Large intestine (tissue), 3 donors: ENCODE measurements at regions not wholly inside any gene's neighbourhood (a gene's known extent, or its start where the extent isn't known, plus 50 kb on each side); places are given as distances from the start of the nearest gene placed in this dataset.

Experiments used
- DNase-seq, 2 donors: peaks; one replicate each; pipeline versions ENCODE4 v3.0.0 to v3.0.0-alpha.2; 2013
- H3K27ac ChIP-seq: one replicate; pipeline ENCODE4 v1.5.1; 2013; ENCODE audit warnings: low read length
- H3K27me3 ChIP-seq: 2 replicates; pipeline ENCODE4 v1.6.1; 2013; ENCODE audit warnings: low read length; ENCODE audit not compliant: control insufficient read depth, insufficient read depth
- H3K36me3 ChIP-seq: 2 replicates; pipeline ENCODE4 v1.6.1; 2013; ENCODE audit warnings: low read length; ENCODE audit not compliant: control insufficient read depth, insufficient read depth
- H3K4me1 ChIP-seq: one replicate; pipeline ENCODE4 v1.6.1; 2013; ENCODE audit warnings: low read length; ENCODE audit not compliant: control insufficient read depth, insufficient read depth
- H3K4me3 ChIP-seq: one replicate; pipeline ENCODE4 v1.5.1; 2013; ENCODE audit warnings: low read length
- H3K9me3 ChIP-seq: one replicate; pipeline ENCODE4 v1.6.1; 2013; ENCODE audit warnings: mild to moderate bottlenecking, low read depth, low read length, moderate library complexity; ENCODE audit not compliant: control insufficient read depth
- WGBS: methylation state at CpG from one replicate; pipeline ENCODE4 v1.1.5; 2013; ENCODE audit warnings: low lambda C conversion rate; ENCODE audit not compliant: insufficient coverage; 5-methylcytosine and 5-hydroxymethylcytosine counted together

GRCh38 chr1:214823311-214824117 is 220.5 kb downstream of the CENPF start:
- H3K27ac ChIP-seq = no peak overlapping the region
- no peaks in the 10 kb centered on the region for H3K36me3 ChIP-seq
- no peak for DNase-seq
- H3K4me3 ChIP-seq = no peak overlapping the region
- WGBS = no CpG with 5 or more reads among the region's 21 CpGs
- no peaks in the 10 kb centered on the region for H3K27me3 ChIP-seq
- no peaks in the 10 kb centered on the region for H3K4me1 ChIP-seq
- peaks cover 6% of the 10 kb centered on the region for H3K9me3 ChIP-seq

DNA sequence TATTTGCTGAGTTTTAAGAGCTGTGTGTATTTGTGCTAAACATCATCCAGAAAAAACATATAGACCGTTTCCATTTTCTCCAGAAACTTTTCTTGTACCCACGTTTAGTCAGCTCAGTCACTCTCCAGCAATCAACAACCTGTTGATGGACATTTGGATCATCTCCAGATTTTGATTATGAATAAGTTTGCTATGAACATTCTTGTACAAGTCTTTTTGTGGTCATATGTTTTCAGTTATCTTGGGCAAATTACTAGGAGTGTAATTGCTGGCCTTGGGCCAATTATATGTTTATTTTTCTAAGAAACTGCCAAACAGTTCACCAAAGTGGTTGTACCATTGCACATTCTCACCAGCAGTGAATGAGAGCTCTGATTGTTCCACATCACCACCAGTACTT is 221.8 kb downstream of the CENPF start:
- Histone ChIP-seq H3K4me3 (no peak overlapping the region), H3K27me3 (no peaks in the 10 kb centered on the region), H3K4me1 (no peaks in the 10 kb centered on the region), H3K9me3 (peaks cover 6% of the 10 kb centered on the region), H3K27ac (no peak overlapping the region), H3K36me3 (no peaks in the 10 kb centered on the region)
- 87% methylated on average over 2 of the region's 2 CpGs for WGBS
- DNase-seq = no peak

GRCh38 chr1:214826619-214827018 is 223.6 kb downstream of the CENPF start:
- 100% methylated on average over 1 of the region's 4 CpGs for WGBS
- DNase-seq = no peak
- H3K9me3 ChIP-seq = peaks cover 6% of the 10 kb centered on the region

GRCh38 chr1:214827883-214828282 is 224.9 kb downstream of the CENPF start:
- Histone ChIP-seq H3K36me3 (no peaks in the 10 kb centered on the region), H3K27ac (no peak overlapping the region), H3K27me3 (no peaks in the 10 kb centered on the region), H3K9me3 (peaks cover 6% of the 10 kb centered on the region), H3K4me3 (no peak overlapping the region), H3K4me1 (no peaks in the 10 kb centered on the region)
- DNase-seq = no peak

More at GRCh38 chr1:214826619-214827018, 223.6 kb downstream of the CENPF start:
- no peaks in the 10 kb centered on the region for H3K4me1 ChIP-seq
- no peak overlapping the region for H3K27ac ChIP-seq
- no peaks in the 10 kb centered on the region for H3K36me3 ChIP-seq
- no peak overlapping the region for H3K4me3 ChIP-seq
- no peaks in the 10 kb centered on the region for H3K27me3 ChIP-seq

DNA sequence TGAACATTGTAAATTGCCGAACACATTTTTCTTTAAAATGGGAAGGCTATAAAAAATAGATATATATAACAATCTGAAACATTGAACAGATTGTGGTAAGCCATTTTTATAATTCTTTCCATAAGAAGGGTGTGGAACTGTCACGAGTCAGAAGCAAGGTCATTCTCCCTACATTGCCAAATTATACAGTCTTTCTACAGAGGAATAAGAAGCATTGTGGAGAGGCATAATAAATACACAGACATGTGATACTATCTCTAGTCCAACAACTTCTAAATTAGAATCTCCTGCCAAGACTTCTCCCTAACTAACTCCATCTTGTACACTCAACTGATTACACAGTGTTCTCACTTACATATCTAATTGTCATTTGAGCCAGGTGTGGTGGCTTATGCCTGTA is 227.9 kb downstream of the CENPF start:
- Histone ChIP-seq H3K9me3 (no peaks in the 10 kb centered on the region), H3K4me1 (no peaks in the 10 kb centered on the region), H3K4me3 (no peak overlapping the region), H3K36me3 (no peaks in the 10 kb centered on the region), H3K27me3 (no peaks in the 10 kb centered on the region), H3K27ac (no peak overlapping the region)
- no peak for DNase-seq
- 100% methylated on average over 1 of the region's 2 CpGs for WGBS

- no peaks in the 10 kb centered on the region for H3K9me3 ChIP-seq
- H3K4me3 ChIP-seq = no peak overlapping the region
- no peaks in the 10 kb centered on the region for H3K4me1 ChIP-seq
- H3K27ac ChIP-seq = no peak overlapping the region
- no peaks in the 10 kb centered on the region for H3K27me3 ChIP-seq
- H3K36me3 ChIP-seq = no peaks in the 10 kb centered on the region
- 93% methylated on average over 3 of the region's 5 CpGs for WGBS
- DNase-seq = no peak
These were observed 229.0 kb downstream of the CENPF start for GRCh38 chr1:214831956-214832355.

- Histone ChIP-seq H3K4me3 (no peak overlapping the region), H3K4me1 (no peaks in the 10 kb centered on the region), H3K36me3 (no peaks in the 10 kb centered on the region), H3K27ac (no peak overlapping the region), H3K9me3 (no peaks in the 10 kb centered on the region), H3K27me3 (no peaks in the 10 kb centered on the region)
- no peak for DNase-seq
- 58% methylated on average over 2 of the region's 2 CpGs for WGBS
These were observed 230.3 kb downstream of the CENPF start for GRCh38 chr1:214833178-214833756.

GRCh38 chr1:214837376-214837775 is 234.4 kb downstream of the CENPF start:
- Histone ChIP-seq H3K4me3 (no peak overlapping the region), H3K36me3 (no peaks in the 10 kb centered on the region), H3K4me1 (no peaks in the 10 kb centered on the region), H3K27ac (no peak overlapping the region), H3K9me3 (no peaks in the 10 kb centered on the region), H3K27me3 (no peaks in the 10 kb centered on the region)
- no CpG with 5 or more reads among the region's 2 CpGs for WGBS
- DNase-seq = no peak

DNA sequence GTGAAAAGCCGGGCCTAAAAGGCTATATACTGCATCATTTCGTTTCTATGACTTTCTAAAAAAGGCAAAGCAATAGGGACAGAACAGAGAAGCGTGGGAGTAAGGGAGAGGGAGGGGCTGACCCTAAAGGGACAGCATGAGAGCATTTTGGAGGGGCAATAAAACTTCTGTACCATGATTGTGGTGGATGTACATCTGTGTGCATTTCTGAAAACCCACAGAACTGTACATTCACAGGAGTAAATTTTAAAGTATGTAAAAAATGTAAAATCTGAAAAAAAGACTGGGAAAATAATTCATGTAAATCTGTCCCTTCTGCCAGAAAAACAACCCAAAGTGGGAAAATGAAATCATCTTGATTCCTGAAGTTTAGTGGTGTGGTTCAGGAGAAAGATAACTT is 235.4 kb downstream of the CENPF start:
- no peaks in the 10 kb centered on the region for H3K27me3 ChIP-seq
- H3K36me3 ChIP-seq = no peaks in the 10 kb centered on the region
- DNase-seq = no peak
- H3K4me1 ChIP-seq = no peaks in the 10 kb centered on the region
- whole genome bisulfite sequencing = no CpG with 5 or more reads among the region's 3 CpGs
- no peaks in the 10 kb centered on the region for H3K9me3 ChIP-seq
- no peak overlapping the region for H3K27ac ChIP-seq
- no peak overlapping the region for H3K4me3 ChIP-seq

DNA sequence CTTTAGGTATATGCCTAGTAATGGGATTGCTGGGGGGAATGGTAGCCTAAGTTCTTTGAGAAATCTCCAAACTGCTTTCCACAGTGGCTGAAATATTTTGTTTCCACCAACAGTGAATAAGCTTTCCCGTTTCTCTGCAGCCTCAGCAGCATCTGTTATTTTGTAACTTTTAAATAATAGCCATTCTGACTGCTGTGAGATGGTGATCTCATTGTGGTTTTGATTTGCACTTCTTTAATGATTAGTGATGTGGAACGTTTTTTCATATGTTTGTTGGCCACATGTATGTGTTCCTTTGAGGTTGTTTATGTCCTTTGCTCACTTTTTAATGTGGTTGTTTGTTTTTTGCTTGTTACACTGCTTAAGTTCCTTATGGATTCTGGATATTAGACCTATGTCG is 237.4 kb downstream of the CENPF start:
- no peaks in the 10 kb centered on the region for H3K27me3 ChIP-seq
- 40% methylated on average over 1 of the region's 3 CpGs for whole genome bisulfite sequencing
- H3K9me3 ChIP-seq = no peaks in the 10 kb centered on the region
- H3K36me3 ChIP-seq = no peaks in the 10 kb centered on the region
- H3K4me3 ChIP-seq = no peak overlapping the region
- DNase-seq = no peak
- H3K4me1 ChIP-seq = no peaks in the 10 kb centered on the region
- no peak overlapping the region for H3K27ac ChIP-seq

GRCh38 chr1:214842856-214843255 is 239.7 kb upstream of the KCNK2 start:
- Histone ChIP-seq H3K4me3 (no peak overlapping the region), H3K27ac (no peak overlapping the region), H3K27me3 (no peaks in the 10 kb centered on the region), H3K4me1 (no peaks in the 10 kb centered on the region), H3K9me3 (no peaks in the 10 kb centered on the region), H3K36me3 (no peaks in the 10 kb centered on the region)
- WGBS = 100% methylated on average over 1 of the region's 2 CpGs
- DNase-seq = no peak
